Stimulated activated CD8-positive, alpha-beta memory T cell treated with anti-CD3 and anti-CD28 coated beads, Interleukin-4, amount 100 ng/mL, for 1 hour (primary cell): ENCODE measurements at regions not wholly inside any gene's neighbourhood (a gene's known extent, or its start where the extent isn't known, plus 50 kb on each side); places are given as distances from the start of the nearest gene placed in this dataset.
"Not testable (repeated sequence)": the region's sequence is repeated elsewhere in the genome, so short reads cannot be mapped to it uniquely, and the experiment has no call there.

Experiments
- DNase-seq, 2 donors: peaks; one replicate each; pipeline ENCODE4 v3.0.0-alpha.2; 2020; ENCODE audit warnings: low read depth in 2 of 2, low spot score in 1 of 2

DNA sequence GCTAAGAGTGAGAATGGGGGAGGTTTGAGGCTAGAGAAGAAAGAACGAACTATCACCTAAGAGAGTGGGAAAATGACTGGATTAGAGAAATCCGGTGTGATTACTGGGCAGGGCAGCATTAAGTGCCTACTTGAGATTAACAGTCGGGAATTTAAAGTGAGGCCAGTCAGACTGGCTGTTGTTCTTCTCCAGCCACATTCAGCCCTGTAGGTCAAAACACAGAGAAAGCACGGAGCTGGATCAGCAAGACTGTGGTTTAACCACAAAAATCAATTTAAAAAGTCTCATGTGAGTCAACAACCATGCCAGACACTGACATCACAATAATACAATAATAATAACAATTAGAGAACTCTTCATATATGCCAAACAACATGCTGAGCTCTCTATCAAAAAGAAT is 301.9 kb upstream of the SGK1 start:
- DNase-seq, result no peak

DNA sequence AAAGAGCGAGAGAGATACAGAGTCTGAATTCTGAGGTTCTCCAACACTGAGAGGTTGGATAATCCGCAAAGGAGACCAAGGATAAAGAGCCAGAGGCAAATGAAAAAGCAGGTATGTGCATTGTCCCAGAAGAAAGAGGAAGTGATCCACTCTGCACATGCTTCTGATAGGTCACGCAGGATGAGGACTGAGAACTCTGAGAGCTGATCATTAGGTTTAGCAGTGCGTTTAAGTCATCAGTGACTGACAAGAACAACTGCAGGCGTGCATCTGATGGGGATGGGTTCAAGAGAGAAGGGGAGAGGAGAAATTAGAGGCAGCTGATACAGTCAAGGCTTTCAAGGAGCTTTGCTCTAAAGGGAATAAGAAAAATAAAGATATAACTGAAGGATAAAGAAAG is 301.2 kb upstream of the SGK1 start:
- no peak for DNase-seq

DNA sequence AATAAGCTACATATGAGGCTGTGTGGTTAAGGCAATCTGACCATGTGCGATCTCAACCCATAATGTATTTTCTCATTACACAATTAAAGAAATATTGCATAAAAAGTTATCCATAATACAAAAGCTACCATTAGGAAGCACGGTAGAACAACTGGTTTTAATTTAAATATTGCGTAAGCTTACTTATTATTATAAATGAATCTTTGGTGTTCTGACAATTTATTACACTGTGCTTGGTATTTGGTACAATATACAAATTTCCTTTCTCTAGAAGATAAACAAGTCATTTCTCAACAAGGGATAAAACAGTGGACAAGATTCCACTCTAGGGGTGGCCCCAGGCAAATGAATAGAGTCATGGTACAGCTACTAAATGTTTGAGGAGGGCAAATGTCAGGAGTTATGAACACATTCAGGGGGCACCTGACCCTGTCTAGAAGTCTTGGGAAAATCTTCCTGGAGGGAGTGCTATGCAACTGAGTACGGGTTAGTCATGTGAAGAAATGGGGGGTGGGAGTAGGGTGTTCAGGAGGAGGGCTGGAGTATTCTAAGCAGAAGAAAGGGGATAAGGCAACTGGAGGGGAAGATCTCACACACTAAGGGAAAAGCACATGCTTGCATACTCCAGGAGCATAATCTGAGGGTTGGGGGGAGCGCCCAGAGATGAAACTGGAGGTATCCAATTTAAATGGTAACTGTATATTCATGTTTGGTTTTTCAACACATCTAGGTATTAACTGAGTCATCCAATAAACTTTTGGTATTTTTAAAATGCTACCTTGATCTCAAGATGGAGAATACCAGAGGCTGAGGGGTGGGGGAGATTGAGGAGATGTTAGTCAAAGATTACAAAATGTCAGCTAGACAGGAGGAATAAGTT is 296.9 kb upstream of the SGK1 start:
- DNase-seq, result no peak

DNA sequence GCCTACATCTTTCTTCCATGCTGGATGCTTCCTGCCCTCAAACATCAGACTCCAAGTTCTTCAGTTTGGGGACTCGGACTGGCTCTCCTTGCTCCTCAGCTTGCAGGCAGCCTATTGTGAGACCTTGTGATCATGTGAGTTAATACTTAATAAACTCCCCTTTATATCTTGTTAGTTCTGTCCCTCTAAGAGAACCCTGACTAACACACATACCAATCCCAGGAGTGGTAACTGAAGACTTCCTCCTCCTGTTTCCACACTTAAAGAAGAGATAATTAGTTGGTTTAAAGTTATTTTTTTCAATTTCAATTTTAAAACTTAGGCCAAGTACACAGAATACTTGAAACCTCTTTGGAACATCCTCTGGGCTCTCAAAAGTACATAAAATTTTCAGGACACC is 294.2 kb upstream of the SGK1 start:
- DNase-seq, result not testable (repeated sequence)

DNA sequence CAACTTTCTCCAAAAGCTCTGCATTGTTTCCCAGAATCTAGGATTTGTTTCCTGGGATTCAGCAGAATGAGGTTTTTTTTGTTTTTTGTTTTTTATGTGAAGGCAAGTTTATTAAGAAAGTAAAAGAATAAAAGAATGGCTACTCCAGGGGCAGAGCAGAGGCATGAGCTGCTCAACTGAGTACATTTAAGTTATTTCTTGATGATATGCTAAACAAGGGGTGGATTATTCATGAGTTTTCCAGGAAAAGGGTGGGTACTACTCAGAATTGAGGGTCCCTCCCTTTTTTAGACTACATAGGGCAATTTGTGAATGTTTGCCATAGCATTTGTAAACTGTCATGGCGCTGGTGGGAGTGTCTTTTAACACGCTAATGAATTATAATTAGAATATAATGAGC is 292.5 kb upstream of the SGK1 start:
- no peak for DNase-seq

DNA sequence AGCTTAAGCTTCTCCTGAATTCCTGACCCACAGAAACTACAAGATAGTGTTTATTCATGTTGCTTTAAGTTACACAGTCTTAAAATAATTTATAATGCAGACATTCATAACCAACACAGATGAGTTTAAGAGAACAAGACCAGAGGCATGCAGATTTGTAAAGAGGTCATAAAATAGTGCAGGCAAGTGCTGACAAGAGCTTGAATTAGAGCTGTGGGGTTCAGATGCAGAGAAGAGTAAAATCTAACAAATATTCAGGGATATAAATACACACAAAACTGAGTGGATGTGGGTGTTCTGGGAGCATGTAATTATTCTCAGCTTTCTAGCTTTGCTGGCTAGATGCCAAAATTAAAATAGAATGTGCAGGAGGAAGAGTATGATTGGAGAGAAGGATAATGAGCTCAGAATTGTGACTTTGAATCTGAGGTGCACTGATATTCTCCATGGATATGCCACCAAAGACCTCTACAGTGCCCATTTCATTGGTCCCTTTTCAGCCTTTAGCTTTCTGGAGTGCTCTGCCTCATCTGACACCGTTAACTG is 291.9 kb upstream of the SGK1 start:
- DNase-seq, result no peak

DNA sequence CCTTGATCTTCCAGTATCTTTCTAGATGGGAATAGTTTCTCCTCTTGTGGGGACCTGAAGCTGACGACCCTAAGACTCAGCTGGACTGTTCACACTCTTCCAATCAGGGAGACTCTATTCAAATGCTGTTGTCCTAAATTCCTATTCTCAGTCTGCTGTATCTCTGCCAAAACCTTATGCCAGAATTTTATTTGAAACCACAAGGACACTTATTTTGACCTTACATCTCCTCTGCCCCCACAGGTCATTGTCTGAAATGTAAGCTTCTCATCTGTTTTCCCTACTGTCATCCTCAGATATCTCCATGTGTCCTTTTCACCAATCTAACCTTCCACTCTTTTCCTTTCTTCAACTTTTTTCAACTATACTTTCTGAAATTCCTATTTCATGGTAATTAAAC is 289.5 kb upstream of the SGK1 start:
- DNase-seq, result no peak

DNA sequence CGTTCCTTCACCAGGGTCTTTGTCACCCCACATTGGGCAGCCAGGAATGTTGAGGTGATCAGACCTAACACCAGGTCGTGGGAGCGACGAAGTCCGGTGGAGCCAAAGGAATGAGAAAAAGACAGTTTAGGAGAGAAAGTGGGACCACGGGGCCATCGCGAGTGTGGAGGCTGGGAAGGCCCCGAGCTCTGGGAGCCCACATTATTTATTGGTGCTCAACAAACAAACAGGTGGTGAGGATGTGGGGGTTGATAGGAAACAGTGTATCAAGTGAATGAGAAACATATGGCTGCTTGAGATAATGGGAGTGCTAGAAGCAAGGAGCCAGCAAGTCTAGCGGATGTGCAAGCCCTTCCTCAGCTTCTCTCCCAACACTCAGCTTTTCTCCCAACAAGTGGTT is 287.1 kb upstream of the SGK1 start:
- DNase-seq, result no peak

DNA sequence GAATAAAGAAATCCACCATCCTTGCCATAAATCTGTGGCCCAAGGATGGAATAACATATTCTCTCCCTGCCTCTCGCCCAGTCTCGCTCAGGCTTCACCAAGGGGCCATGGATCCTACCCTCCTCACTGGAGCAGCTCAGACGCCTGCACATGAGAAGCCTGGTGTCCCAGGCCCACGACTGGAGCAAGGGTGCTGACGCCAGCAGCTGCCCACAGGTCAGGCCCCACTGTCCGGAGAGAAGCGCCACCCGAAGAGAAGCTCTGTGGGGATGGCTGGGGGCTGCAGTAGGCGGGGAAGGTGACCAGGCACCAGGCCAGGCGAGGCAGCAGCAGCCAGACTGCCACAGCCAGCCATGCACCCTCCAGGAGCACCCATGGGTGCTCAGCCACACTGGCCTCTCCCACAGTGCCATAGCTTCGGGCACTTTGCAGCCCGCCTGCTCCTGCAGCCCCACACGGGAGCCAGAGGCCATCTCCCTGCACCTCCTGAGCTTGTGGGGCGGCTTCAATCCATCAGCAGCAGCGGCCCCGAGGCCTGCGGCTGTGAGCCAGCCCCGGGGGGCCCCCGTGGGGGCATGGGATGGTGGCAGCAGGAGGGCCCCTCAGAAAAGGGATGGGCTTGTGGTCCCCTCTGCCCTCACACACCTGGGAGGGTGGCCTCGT is 286.2 kb upstream of the SGK1 start:
- no peak for DNase-seq

DNA sequence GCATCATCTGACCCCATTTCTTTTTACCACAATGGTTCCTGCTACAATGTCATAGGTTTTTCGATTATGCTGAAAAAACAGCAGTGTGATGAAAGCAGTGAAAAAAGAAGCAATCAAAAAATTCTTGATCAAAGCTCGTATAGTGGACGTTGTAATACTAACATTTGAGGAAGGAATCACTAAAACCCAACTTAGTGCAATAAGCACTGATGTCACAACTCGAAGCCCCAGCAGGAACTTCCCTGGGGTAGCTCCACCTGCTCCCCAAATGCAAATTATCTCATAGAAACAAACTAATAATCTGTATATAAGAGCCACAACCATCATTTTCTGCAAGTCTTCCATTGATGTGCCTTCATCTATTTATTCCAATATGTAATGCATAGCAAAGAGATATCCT is 285.6 kb upstream of the SGK1 start:
- DNase-seq, result no peak

DNA sequence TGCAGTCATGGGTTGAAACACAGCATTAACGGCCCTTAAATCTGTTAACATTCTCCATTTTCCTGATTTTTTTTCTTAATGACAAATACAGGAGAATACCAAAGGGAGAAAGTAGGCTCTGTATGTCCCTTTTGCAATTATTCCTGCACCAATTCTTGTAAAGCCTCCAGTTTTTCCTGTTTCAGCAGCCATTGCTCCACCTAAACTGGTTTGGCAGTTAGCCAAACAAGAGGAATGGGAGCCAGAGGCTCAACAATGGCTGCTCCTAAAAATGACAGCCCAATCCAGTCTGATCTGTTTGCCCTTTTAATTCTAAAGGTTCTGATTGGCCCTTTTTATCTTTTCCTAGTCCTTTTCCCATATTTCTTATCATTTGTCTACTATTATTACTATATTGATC is 284.2 kb upstream of the SGK1 start:
- no peak for DNase-seq

DNA sequence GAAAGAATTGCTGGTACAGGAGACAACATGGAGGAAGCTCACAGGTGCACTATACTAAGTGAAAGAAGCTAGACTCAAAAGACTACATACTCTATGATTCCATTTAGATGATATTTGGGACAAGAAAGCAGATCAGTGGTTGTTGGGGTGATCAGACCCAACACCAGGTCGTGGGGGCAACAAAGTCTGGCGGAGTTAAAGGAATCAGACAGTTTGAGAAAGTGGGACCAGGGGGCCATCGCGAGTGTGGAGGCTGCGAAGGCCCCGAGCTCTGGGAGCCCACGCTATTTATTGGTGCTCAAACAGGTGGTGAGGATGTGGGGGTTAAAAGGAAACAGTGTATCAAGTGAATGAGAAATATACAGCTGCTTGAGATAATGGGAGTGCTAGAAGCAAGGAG is 282.8 kb upstream of the SGK1 start:
- DNase-seq, result no peak

DNA sequence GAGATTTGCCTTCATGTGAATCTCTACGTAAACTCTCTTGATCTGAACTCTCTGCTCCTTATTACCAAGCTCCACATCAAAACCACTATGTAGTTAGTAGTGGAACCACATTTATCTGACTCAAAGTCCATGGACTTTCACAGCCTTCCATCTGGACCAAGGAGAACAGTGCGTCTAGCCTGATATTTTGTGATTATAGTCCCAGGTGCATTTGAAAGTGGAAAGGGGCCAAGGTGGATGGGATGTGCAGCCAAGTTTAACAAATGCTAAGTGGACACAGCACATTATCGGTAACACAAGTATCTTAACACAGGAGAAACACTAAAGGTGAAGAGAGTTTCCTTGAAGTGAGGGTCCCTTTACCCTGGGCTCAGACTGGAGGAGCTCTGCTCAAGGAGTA is 281.2 kb upstream of the SGK1 start:
- no peak for DNase-seq

DNA sequence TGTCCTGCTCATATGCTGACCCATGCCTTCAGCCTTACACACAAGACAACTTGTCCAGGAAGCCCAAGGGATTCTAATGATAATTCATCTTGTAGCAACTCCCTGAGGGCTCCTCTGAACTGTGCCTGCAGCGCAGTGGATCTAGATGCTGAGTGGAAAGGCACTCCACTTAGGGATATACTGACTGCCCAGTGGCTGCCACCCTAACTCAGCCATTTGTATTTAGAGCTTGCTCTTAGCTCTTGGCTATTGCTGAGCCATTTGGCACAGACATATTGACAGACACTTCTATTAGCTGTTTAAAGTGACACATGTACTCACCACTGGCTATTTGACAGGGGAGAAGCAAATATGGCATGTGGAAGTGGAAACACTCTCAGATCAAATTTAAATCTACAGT is 278.3 kb upstream of the SGK1 start:
- no peak for DNase-seq

DNA sequence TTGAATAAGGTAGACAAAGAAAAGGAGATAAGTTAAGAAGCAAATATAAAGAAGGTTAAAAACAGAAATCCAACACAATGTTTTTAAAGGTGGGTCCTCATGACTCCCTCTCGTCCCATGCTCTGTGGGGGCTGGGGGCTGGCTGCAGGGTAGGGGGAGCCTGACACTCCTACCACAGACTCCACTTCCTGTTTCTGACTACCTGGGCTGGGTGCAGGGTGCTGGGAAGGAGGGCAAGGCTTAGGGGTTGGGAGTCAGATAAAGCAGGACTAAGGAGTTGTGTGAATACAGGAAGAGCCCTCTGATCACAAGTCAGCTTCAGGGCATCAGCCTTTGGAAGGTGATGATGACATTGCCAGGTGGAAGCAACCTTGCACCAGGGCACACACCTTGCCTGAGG is 277.0 kb upstream of the SGK1 start:
- no peak for DNase-seq

DNA sequence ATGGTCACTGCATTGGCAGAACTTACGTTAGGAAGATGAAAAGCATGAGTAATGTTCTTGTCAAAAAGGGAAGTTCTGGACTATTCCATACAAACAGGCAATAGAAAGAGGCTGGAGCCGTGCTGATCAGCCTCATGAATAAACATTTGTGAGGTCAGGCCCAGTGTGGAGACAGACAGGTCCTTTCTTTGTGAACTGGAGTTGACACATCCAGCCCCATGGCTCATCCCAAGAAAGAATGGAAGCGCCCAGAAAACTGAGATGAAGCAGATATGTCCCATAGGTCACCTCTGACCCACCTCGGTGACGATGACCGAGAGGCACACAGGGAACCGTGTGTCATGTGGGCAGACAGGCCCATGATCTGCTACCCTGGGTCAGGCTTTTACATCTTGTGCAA is 276.0 kb upstream of the SGK1 start:
- DNase-seq, result no peak

DNA sequence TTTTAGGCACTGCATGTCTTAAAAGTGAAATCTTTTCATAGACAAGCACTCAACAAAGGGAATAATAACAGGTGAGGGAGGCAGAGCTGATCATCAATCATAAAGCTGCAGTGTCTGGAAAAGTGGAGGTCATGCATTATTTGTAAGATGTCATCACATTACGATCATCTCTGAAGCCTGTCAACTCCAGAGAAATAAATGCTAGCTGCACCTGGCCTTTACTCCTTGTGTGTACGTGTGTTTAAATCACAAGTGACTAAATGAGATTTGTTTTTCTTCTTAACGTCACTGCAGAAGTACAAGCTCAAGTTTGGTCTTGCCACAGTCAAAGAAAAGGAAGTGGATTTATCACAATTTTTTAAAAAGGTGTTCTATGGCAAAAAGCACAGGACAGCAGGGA is 275.5 kb upstream of the SGK1 start:
- DNase-seq, result no peak

DNA sequence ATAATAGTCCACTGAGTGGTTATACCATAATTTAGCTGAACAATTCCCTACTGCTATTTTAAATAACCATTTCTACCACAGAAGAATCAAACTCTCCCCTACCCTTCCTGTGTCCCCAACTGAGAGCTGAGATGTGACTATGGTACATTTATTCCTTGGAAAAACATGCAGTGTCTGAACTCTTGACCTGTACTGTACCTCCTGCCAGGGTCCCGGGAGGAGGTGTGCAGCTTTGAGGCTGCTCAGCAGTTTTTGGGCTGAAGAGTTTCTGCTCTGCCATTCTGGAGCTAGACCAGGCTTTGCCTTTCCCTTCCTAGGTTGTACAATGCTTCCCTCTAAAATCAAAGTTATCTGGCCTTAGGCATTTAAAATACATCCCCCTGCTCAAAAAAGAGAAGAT is 275.1 kb upstream of the SGK1 start:
- no peak for DNase-seq

DNA sequence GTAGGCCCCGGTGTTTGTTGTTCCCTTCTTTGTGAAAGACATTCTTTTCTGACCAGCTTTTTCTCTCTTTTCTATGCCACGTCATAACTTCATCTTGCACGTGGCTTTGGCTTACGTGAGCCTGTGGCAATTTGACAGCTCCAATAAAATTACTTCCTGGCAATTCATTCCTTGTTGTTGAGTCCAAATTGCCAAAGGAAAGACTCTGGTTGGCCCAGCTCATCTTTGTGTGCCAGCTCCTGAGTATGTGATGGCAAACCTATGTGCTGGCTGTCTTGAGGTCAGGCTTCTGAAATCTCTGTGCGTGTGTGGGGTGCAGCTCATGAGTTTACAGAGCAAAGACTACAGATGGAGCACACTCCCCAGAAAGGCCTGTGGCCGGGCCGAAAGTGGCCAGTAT is 272.5 kb upstream of the SGK1 start:
- no peak for DNase-seq

DNA sequence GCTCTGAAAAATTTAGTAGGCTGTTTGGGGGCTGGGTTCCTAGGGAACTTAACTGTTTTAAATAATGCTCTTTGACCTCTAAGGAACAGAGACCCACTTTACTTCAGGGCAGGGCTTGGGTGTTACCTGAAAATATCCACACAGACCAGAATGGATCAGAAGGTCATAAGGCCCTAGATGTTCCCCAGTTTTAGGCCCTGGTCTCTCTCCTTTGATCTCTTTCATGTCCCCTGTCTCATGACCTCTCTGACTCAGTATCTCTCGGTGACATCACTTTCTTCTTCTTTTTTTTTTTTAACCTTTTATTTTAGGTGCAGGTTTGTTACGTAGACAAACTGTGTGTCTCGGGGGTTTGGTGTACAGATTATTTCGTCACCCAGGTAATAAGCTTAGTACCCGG is 272.1 kb upstream of the SGK1 start:
- no peak for DNase-seq

DNA sequence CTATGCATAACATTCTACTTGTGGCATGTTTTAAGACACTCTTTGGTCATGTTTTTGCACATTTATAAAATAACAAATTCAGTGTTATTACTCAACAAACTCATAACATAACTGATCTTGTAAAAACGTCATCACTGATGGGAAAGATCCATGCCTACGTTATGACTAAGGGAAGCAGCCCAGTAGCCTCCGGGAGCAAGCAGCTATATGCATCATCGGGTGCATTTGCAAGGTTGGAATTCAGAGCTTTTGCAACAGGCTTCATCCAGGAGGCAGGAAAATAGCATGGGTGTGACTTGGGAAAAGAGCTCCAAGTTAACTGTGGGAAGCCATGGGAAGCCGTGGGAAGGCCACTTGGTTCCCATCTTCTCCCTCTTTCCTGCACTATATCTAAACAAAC is 271.6 kb upstream of the SGK1 start:
- DNase-seq, result no peak

DNA sequence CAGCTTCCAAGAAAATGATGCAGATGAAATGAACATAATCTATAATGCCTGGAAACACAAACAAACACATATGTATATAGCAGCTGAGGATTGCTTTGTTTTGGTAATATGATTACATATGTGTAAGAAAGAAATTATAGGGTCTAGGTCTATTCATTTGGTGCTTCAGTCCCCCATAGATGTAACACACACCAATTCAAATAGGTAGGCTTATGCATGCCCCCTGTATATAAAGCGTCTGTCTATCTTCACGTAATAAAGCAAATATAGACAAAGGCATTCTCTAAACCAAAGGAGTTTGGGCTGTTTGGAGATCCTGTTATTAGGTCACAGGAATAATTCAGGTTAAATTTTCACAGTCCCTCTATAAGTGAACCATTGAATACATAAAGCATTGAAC is 270.4 kb upstream of the SGK1 start:
- DNase-seq, result no peak

DNA sequence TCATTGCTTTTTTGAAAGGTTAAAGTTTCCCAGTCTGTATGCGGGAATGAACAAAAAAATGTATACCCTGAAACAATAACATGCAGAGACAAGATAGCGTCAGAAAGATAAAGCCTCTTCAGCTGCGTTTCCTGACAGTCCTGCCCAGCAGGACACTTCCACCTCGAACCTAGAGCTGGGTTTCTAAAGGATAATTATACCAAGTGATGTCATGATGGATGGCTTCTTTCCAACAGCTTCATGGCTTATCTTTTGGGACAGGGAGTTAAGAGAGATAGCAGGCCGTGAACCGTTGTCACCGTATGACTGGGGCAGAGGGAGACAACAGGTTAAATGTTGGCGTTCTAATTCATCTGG is 267.6 kb upstream of the SGK1 start:
- DNase-seq, result no peak
